Left lung (tissue), 4 donors: ENCODE measurements at regions not wholly inside any gene's neighbourhood (a gene's known extent, or its start where the extent isn't known, plus 50 kb on each side); places are given as distances from the start of the nearest gene placed in this dataset.

Experiments
- ATAC-seq: fragments of 200-7000 bp; cut with Tn5 transposase; one replicate; pipeline ENCODE4 v1.9.1; 2020; ENCODE audit warnings: moderate library complexity
- DNase-seq, 4 donors: peaks; one replicate each; pipeline ENCODE4 v3.0.0-alpha.2; 2013 to 2020
- H3K27ac ChIP-seq, 2 donors: fragments of 200-600 bp; sonication (generic) in 1 of 2; one replicate each; pipeline versions ENCODE4 v1.5.0 to v1.8.0; 2020 to 2021
- H3K27me3 ChIP-seq, 2 donors: fragments of 200-600 bp; sonication (generic) in 1 of 2; one replicate each; pipeline versions ENCODE4 v1.5.0 to v1.8.0; 2020 to 2021
- H3K36me3 ChIP-seq, 2 donors: fragments of 200-600 bp; sonication (generic) in 1 of 2; one replicate each; pipeline versions ENCODE4 v1.5.0 to v1.8.0; 2020 to 2021
- H3K4me1 ChIP-seq, 2 donors: fragments of 200-600 bp; one replicate each; pipeline ENCODE4 v1.8.0; 2021
- H3K4me3 ChIP-seq, 2 donors: fragments of 200-600 bp; sonication (generic) in 1 of 2; one replicate each; pipeline versions ENCODE4 v1.5.0 to v1.8.0; 2020 to 2021; ENCODE audit warnings: mild to moderate bottlenecking in 1 of 2
- H3K9me3 ChIP-seq, 2 donors: fragments of 200-600 bp; sonication (generic) in 1 of 2; one replicate each; pipeline versions ENCODE4 v1.5.0 to v1.8.0; 2020 to 2021
- intact Hi-C, 2 donors: fragments of 100-400 bp; cut with DNase I; formaldehyde crosslinking; loops; one replicate each; pipeline versions ENCODE4 v1.11.2 to v1.14.2; 2022
- TF ChIP-seq, protein P1 (sequence below), 2 donors: fragments of 200-600 bp; sonication (generic) in 1 of 2; IDR thresholded peaks; one replicate each; pipeline versions ENCODE4 v1.5.0 to v1.8.0; 2021; ENCODE audit warnings: antibody characterized with exemption in 2 of 2
- donor health status: DM: no; HTN: yes; CAD: no.
- donor health status: DM: no; HTN: no; CAD: no.

DNA sequence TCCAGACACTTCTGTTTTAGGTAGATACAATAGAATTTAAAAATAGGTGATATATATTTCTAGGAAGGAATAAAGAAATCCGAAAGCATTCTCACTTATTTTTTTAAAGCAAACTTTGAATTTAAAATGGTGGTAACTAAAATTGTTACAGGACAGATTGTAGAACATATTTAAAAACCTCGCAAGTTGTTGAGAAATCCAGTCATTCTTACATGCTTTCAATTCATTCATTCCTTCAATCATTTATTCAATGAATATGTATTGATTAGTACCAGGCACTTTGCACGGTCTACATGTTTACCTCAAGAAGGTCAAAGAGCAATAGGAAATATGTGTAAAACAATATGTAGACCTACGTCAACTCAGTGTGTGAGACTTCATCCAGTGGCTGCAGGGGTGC, 189.9 kb upstream of the SNX7 start:
- H3K4me3 ChIP-seq, result no peak overlapping the region
- DNase-seq (no peak), ATAC-seq (no peak)
- no peaks in the 10 kb centered on the region for H3K9me3 ChIP-seq
- no peak overlapping the region for H3K27ac ChIP-seq
- TF ChIP-seq, protein P1, sequence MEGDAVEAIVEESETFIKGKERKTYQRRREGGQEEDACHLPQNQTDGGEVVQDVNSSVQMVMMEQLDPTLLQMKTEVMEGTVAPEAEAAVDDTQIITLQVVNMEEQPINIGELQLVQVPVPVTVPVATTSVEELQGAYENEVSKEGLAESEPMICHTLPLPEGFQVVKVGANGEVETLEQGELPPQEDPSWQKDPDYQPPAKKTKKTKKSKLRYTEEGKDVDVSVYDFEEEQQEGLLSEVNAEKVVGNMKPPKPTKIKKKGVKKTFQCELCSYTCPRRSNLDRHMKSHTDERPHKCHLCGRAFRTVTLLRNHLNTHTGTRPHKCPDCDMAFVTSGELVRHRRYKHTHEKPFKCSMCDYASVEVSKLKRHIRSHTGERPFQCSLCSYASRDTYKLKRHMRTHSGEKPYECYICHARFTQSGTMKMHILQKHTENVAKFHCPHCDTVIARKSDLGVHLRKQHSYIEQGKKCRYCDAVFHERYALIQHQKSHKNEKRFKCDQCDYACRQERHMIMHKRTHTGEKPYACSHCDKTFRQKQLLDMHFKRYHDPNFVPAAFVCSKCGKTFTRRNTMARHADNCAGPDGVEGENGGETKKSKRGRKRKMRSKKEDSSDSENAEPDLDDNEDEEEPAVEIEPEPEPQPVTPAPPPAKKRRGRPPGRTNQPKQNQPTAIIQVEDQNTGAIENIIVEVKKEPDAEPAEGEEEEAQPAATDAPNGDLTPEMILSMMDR (IDR thresholded peaks at IDR 0.05), result no peak
- H3K4me1 ChIP-seq, result no peaks in the 10 kb centered on the region
- H3K36me3 ChIP-seq, result no peaks in the 10 kb centered on the region
- H3K27me3 ChIP-seq, result no peaks in the 10 kb centered on the region
- intact Hi-C loops, result no loop called here

- intact Hi-C loops, result no loop called here
- TF ChIP-seq, protein P1 (IDR thresholded peaks at IDR 0.05), result peak; percentile 57 to 84
- H3K27ac ChIP-seq, result no peak overlapping the region
- no peak overlapping the region for H3K4me3 ChIP-seq
- ATAC-seq (peak; percentile 71), DNase-seq (peak in 1 of 4 donors; percentile 54)
- no peaks in the 10 kb centered on the region for H3K36me3 ChIP-seq
- no peaks in the 10 kb centered on the region for H3K27me3 ChIP-seq
- no peaks in the 10 kb centered on the region for H3K9me3 ChIP-seq
- H3K4me1 ChIP-seq, result no peaks in the 10 kb centered on the region
Observed at GRCh38 chr1:98468111-98468717, 193.3 kb upstream of the SNX7 start.

GRCh38 chr1:98467586-98467985, 193.9 kb upstream of the SNX7 start:
- TF ChIP-seq, protein P1 (IDR thresholded peaks at IDR 0.05), result no peak
- no peak for ATAC-seq
- H3K27ac ChIP-seq, result no peak overlapping the region
- H3K36me3 ChIP-seq, result no peaks in the 10 kb centered on the region
- H3K27me3 ChIP-seq, result no peaks in the 10 kb centered on the region
- H3K9me3 ChIP-seq, result no peaks in the 10 kb centered on the region
- H3K4me3 ChIP-seq, result no peak overlapping the region
- H3K4me1 ChIP-seq, result no peaks in the 10 kb centered on the region
- intact Hi-C loops, result no loop called here
- no peak for DNase-seq

- no peaks in the 10 kb centered on the region for H3K4me1 ChIP-seq
- no peak overlapping the region for H3K4me3 ChIP-seq
- TF ChIP-seq, protein P1 (IDR thresholded peaks at IDR 0.05), result no peak
- ATAC-seq (no peak), DNase-seq (no peak)
- intact Hi-C loops, result no loop called here
- no peaks in the 10 kb centered on the region for H3K9me3 ChIP-seq
- H3K27me3 ChIP-seq, result no peaks in the 10 kb centered on the region
- H3K36me3 ChIP-seq, result no peaks in the 10 kb centered on the region
- H3K27ac ChIP-seq, result no peak overlapping the region
Observed at GRCh38 chr1:98467122-98467521, 194.4 kb upstream of the SNX7 start.

- no peaks in the 10 kb centered on the region for H3K27me3 ChIP-seq
- H3K9me3 ChIP-seq, result no peaks in the 10 kb centered on the region
- DNase-seq, result no peak
- H3K4me1 ChIP-seq, result no peaks in the 10 kb centered on the region
- no peaks in the 10 kb centered on the region for H3K36me3 ChIP-seq
- peak; percentile 75 for ATAC-seq
- no peak overlapping the region for H3K27ac ChIP-seq
- TF ChIP-seq, protein P1 (IDR thresholded peaks at IDR 0.05), result no peak
- H3K4me3 ChIP-seq, result no peak overlapping the region
- intact Hi-C loops, result no loop called here
Observed at GRCh38 chr1:98461873-98462385, 199.6 kb upstream of the SNX7 start.
